ENCODE measurements at regions not wholly inside any gene's neighbourhood (a gene's known extent, or its start where the extent isn't known, plus 50 kb on each side); places are given as distances from the start of the nearest gene placed in this dataset.

GRCh38 chr5:116989995-116990394 is 415.4 kb upstream of the SEMA6A start:
- TF ChIP-seq, protein P1, sequence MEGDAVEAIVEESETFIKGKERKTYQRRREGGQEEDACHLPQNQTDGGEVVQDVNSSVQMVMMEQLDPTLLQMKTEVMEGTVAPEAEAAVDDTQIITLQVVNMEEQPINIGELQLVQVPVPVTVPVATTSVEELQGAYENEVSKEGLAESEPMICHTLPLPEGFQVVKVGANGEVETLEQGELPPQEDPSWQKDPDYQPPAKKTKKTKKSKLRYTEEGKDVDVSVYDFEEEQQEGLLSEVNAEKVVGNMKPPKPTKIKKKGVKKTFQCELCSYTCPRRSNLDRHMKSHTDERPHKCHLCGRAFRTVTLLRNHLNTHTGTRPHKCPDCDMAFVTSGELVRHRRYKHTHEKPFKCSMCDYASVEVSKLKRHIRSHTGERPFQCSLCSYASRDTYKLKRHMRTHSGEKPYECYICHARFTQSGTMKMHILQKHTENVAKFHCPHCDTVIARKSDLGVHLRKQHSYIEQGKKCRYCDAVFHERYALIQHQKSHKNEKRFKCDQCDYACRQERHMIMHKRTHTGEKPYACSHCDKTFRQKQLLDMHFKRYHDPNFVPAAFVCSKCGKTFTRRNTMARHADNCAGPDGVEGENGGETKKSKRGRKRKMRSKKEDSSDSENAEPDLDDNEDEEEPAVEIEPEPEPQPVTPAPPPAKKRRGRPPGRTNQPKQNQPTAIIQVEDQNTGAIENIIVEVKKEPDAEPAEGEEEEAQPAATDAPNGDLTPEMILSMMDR (IDR thresholded peaks at IDR 0.05): no peak
- TF ChIP-seq POLR2A (IDR thresholded peaks at IDR 0.05): no peak
